HepG2 (cell line): ENCODE measurements at regions not wholly inside any gene's neighbourhood (a gene's known extent, or its start where the extent isn't known, plus 50 kb on each side); places are given as distances from the start of the nearest gene placed in this dataset.

Experiments used
- ATAC-seq: fragments of 200-7000 bp; cut with Tn5 transposase; 3 replicates; pipeline ENCODE4 v1.9.1; 2020; ENCODE audit warnings: mild to moderate bottlenecking, moderate library complexity
- BruUV-seq: library from RNA; stranded (reverse); fragments of 400-500 nt; replicated peaks from 2 replicates; lab custom pipeline; 2021; lab: Mats Ljungman, UMichigan
- CTCF ChIA-PET: fragments of 300-600 bp; formaldehyde crosslinking; extraction: SDS; loops from one replicate; lab custom pipeline; 2021; ENCODE audit warnings: low total read pairs, inconsistent platforms, low intra/inter-chr PET ratio; lab: Yijun Ruan, JAX
- POLR2A ChIA-PET: fragments of 350-600 bp; sonication (Branson Sonifier 250); formaldehyde crosslinking; loops from one replicate; lab custom pipeline; 2020; ENCODE audit warnings: antibody characterized with exemption, inconsistent platforms; lab: Yijun Ruan, JAX
- DNase-seq: peaks from one replicate; pipeline ENCODE4 v3.0.0-alpha.2; 2015; ENCODE audit warnings: low spot score
- FAIRE-seq: peaks from 3 replicates; lab custom pipeline; 2011; peaks lifted over from hg19 to GRCh38; lab: Jason Lieb, UNC
- H2AFZ ChIP-seq: one replicate; pipeline ENCODE4 v1.6.1; 2011; ENCODE audit warnings: low read length, inconsistent platforms
- H3K27ac ChIP-seq: fragments of 300-600 bp; 3 replicates; pipeline ENCODE4 v1.8.0; 2011; ENCODE audit warnings: mixed run types, mild to moderate bottlenecking, mixed read lengths, low read length, inconsistent platforms; ENCODE audit not compliant: insufficient read depth; ENCODE audit errors: extremely low read length
- H3K27me3 ChIP-seq, 2 experiments: fragments of 200-600 bp in 1 of 2; 2 replicates in 1 of 2; 3 replicates in 1 of 2; pipeline versions ENCODE4 v1.6.0 to v1.8.0; 2011; ENCODE audit warnings: low read length in 2 of 2, mild to moderate bottlenecking in 2 of 2, moderate library complexity in 2 of 2, inconsistent platforms in 1 of 2; ENCODE audit not compliant: insufficient read depth in 2 of 2, control insufficient read depth in 1 of 2
- H3K36me3 ChIP-seq, 2 experiments: fragments of 200-600 bp in 1 of 2; replicated peaks in 1 of 2; 2 replicates in 1 of 2; 3 replicates in 1 of 2; pipeline versions ENCODE4 v1.5.1 to v1.8.0; 2011; ENCODE audit warnings: low read length in 2 of 2, inconsistent platforms in 1 of 2; ENCODE audit not compliant: insufficient read depth in 2 of 2, control insufficient read depth in 1 of 2
- H3K4me1 ChIP-seq: 2 replicates; pipeline ENCODE4 v1.5.1; 2012; ENCODE audit warnings: low read length, inconsistent platforms; ENCODE audit not compliant: insufficient read depth
- H3K4me2 ChIP-seq: 2 replicates; pipeline ENCODE4 v1.6.0; 2011; ENCODE audit warnings: low read depth, low read length, inconsistent platforms
- H3K4me3 ChIP-seq, 3 experiments: fragments of 200-600 bp in 1 of 3; sonication (generic), shearing (Covaris generic) in 1 of 3; replicated peaks in 1 of 3; 2 replicates each; pipeline ENCODE4 v1.5.1; 2011 to 2016; ENCODE audit warnings: low read length in 3 of 3, inconsistent platforms in 2 of 3, low read depth in 2 of 3, mild to moderate bottlenecking in 2 of 3, control low read depth in 1 of 3, mixed read lengths in 1 of 3; ENCODE audit not compliant: insufficient read depth in 1 of 3
- H3K79me2 ChIP-seq: one replicate; pipeline ENCODE4 v1.6.1; 2011; ENCODE audit warnings: low read length, inconsistent platforms; ENCODE audit not compliant: insufficient read depth
- H3K9ac ChIP-seq: 2 replicates; pipeline ENCODE4 v1.6.0; 2011; ENCODE audit warnings: mild to moderate bottlenecking, low read depth, low read length, inconsistent platforms; ENCODE audit not compliant: insufficient read depth
- H3K9me3 ChIP-seq: 2 replicates; pipeline ENCODE4 v1.5.1; 2012; ENCODE audit warnings: mild to moderate bottlenecking, low read length
- H4K20me1 ChIP-seq: 2 replicates; pipeline ENCODE4 v1.6.0; 2011; ENCODE audit warnings: inconsistent platforms, mild to moderate bottlenecking, low read length, moderate library complexity; ENCODE audit not compliant: insufficient read depth
- CREB1 ChIP-seq, 2 experiments: fragments of 450-650 bp in 1 of 2; IDR thresholded peaks; 2 replicates each; pipeline ENCODE4 v1.6.1; 2016 to 2017; ENCODE audit warnings: control low read depth in 1 of 2, mild to moderate bottlenecking in 1 of 2, missing compliant biosample characterization in 1 of 2, missing genetic modification characterization in 1 of 2
- FLYWCH1 ChIP-seq: sonication (generic); formaldehyde crosslinking; IDR thresholded peaks from 2 replicates; pipeline ENCODE4 v1.8.1; 2023; ENCODE audit warnings: mild to moderate bottlenecking, missing genetic modification reagents
- FOXJ3 ChIP-seq: sonication (generic); formaldehyde crosslinking; IDR thresholded peaks from 2 replicates; pipeline ENCODE4 v1.4.0; 2020; ENCODE audit warnings: missing genetic modification reagents, mild to moderate bottlenecking, borderline replicate concordance
- IRX3 ChIP-seq: sonication (generic); formaldehyde crosslinking; IDR thresholded peaks from 2 replicates; pipeline ENCODE4 v1.8.1; 2023; ENCODE audit warnings: mild to moderate bottlenecking, low read depth, missing genetic modification reagents, borderline replicate concordance
- in situ Hi-C: cut with HindIII; loops from 2 replicates; pipeline ENCODE4 v1.10.0; 2017; ENCODE audit warnings: low pct_unique_long_range_greater_than_20kb; ENCODE audit not compliant: extremely low pct_ligation_motif_present
- intact Hi-C: fragments of 100-400 bp; cut with micrococcal nuclease; formaldehyde crosslinking; loops from one replicate; pipeline ENCODE4 v1.10.0; 2022; ENCODE audit not compliant: unreplicated experiment
- TF ChIP-seq, protein P1 (sequence below), 2 experiments: sonication (generic) in 1 of 2; formaldehyde crosslinking in 1 of 2; IDR thresholded peaks; 2 replicates each; pipeline versions ENCODE4 v1.4.0 to v1.6.1; 2016 to 2020; ENCODE audit warnings: borderline replicate concordance in 1 of 2, low read depth in 1 of 2, mild to moderate bottlenecking in 1 of 2, missing genetic modification reagents in 1 of 2
- TF ChIP-seq, protein P2 (sequence below): sonication (generic); formaldehyde crosslinking; IDR thresholded peaks from 2 replicates; pipeline ENCODE4 v1.5.0; 2020; ENCODE audit warnings: mild to moderate bottlenecking, missing genetic modification reagents, borderline replicate concordance
- TF ChIP-seq, protein P3 (sequence below): sonication (generic); formaldehyde crosslinking; IDR thresholded peaks from 2 replicates; pipeline ENCODE4 v1.4.0; 2020; ENCODE audit warnings: missing genetic modification reagents

DNA sequence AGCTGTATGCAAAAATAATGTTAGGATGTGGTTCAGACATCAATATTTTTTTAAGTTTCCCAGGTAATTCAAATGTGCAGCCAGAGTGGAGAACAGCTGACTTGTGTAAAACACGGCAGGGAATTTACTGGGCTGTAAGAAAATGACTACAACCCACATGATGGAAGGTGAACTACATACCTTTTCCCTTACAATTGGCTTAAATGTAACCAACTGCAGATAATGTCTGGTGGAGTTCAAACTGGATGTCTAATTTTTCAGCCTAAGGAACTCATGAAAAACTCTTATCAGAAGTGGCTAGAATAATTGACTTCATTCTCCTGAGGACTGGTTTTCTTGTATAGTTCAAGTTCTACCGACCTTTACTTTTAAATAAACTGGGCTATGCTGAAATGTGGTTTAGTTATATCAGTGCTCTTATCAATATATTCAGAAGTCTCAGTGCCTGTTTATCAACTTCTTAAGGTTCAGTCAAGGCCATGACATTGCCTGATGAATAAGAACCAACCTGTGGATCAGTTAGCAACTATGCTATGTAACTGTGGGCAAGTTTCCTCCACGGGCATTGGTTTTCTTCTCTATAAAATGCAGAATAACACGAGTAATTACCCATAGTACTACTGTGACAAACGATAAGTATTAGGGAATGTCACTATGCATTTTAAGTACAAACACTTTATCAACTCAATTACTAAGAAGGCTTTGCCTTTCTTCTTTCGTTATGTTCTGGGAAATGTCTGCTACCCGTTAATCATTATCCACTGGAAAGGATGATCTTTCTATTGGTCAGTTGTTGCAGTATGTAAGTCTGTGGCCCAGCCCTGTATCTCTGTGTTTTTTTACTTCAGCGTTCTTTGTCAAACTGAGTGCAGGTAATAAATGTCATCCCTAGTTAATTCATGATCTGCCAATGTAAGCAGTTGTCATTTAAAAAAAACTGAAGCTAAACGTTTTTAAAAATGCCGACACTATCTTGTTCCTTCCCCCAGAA, 181.6 kb downstream of the PCDH7 start (continued):
- no peak for TF ChIP-seq CREB1 (IDR thresholded peaks at IDR 0.05)
- no peak for TF ChIP-seq CREB1 (CRISPR knock-in tag; IDR thresholded peaks at IDR 0.05)
- TF ChIP-seq, all 625 proteins: peak for 0

DNA sequence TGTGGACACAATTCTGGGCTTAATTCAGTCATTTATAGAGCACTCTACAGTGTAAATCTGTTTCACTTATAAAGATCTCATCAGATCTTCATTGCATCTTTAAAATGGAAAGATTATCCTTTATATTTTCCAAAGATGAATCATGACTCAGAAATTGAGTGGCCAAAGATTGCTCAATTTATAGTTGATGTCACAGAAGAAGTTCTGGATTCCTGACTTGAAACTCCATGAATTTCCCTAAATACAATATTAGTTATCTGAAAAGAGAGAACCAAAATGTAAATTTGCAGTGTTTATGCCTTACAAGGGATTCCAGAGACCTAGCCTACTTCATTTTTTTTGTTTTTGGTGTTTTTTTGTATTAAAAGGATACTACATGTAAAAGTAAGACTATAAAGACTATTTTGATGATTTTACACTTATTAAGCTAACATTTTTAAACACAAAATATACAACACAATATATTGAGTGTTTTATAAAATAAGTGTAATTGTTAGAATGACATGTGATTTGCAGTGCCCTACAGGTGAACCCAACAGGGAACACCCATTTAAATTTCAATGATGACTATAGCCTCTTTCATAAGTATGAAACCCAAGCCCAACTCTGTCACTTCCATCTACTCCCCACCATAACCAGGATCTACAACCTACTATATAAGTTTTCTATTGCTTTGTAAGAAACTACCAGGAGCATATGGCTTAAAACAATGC, 183.5 kb downstream of the PCDH7 start:
- Histone ChIP-seq H3K9ac (no peak overlapping the region), H3K4me1 (no peaks in the 10 kb centered on the region), H3K4me2 (no peak overlapping the region), H3K27me3 (no peaks in the 10 kb centered on the region), H3K4me3 (no peak overlapping the region), H2AFZ (no peak overlapping the region), H3K27ac (no peak overlapping the region), H4K20me1 (no peaks in the 10 kb centered on the region), H3K9me3 (no peaks in the 10 kb centered on the region), H3K36me3 (no peaks in the 10 kb centered on the region), H3K79me2 (no peaks in the 10 kb centered on the region)
- CTCF ChIA-PET = no interaction called here
- BruUV-seq = no TSS peak
- no peak for DNase-seq
- POLR2A ChIA-PET = no interaction called here
- intact Hi-C loops = no loop called here
- no peak for ATAC-seq
- in situ Hi-C loops = no loop called here
- FAIRE-seq = no peak
- TF ChIP-seq, protein P1, sequence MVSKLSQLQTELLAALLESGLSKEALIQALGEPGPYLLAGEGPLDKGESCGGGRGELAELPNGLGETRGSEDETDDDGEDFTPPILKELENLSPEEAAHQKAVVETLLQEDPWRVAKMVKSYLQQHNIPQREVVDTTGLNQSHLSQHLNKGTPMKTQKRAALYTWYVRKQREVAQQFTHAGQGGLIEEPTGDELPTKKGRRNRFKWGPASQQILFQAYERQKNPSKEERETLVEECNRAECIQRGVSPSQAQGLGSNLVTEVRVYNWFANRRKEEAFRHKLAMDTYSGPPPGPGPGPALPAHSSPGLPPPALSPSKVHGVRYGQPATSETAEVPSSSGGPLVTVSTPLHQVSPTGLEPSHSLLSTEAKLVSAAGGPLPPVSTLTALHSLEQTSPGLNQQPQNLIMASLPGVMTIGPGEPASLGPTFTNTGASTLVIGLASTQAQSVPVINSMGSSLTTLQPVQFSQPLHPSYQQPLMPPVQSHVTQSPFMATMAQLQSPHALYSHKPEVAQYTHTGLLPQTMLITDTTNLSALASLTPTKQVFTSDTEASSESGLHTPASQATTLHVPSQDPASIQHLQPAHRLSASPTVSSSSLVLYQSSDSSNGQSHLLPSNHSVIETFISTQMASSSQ (IDR thresholded peaks at IDR 0.05; ENCODE audit: low read depth) = no peak
- TF ChIP-seq, protein P1 (CRISPR knock-in tag; IDR thresholded peaks at IDR 0.05; ENCODE audit: borderline replicate concordance) = no peak
- TF ChIP-seq, protein P2, sequence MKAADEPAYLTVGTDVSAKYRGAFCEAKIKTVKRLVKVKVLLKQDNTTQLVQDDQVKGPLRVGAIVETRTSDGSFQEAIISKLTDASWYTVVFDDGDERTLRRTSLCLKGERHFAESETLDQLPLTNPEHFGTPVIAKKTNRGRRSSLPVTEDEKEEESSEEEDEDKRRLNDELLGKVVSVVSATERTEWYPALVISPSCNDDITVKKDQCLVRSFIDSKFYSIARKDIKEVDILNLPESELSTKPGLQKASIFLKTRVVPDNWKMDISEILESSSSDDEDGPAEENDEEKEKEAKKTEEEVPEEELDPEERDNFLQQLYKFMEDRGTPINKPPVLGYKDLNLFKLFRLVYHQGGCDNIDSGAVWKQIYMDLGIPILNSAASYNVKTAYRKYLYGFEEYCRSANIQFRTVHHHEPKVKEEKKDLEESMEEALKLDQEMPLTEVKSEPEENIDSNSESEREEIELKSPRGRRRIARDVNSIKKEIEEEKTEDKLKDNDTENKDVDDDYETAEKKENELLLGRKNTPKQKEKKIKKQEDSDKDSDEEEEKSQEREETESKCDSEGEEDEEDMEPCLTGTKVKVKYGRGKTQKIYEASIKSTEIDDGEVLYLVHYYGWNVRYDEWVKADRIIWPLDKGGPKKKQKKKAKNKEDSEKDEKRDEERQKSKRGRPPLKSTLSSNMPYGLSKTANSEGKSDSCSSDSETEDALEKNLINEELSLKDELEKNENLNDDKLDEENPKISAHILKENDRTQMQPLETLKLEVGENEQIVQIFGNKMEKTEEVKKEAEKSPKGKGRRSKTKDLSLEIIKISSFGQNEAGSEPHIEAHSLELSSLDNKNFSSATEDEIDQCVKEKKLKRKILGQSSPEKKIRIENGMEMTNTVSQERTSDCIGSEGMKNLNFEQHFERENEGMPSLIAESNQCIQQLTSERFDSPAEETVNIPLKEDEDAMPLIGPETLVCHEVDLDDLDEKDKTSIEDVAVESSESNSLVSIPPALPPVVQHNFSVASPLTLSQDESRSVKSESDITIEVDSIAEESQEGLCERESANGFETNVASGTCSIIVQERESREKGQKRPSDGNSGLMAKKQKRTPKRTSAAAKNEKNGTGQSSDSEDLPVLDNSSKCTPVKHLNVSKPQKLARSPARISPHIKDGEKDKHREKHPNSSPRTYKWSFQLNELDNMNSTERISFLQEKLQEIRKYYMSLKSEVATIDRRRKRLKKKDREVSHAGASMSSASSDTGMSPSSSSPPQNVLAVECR (CRISPR knock-in tag) = no peak
- TF ChIP-seq IRX3 (no peak), FLYWCH1 (CRISPR knock-in tag) (no peak), FOXJ3 (CRISPR knock-in tag) (no peak)
- TF ChIP-seq, protein P3, sequence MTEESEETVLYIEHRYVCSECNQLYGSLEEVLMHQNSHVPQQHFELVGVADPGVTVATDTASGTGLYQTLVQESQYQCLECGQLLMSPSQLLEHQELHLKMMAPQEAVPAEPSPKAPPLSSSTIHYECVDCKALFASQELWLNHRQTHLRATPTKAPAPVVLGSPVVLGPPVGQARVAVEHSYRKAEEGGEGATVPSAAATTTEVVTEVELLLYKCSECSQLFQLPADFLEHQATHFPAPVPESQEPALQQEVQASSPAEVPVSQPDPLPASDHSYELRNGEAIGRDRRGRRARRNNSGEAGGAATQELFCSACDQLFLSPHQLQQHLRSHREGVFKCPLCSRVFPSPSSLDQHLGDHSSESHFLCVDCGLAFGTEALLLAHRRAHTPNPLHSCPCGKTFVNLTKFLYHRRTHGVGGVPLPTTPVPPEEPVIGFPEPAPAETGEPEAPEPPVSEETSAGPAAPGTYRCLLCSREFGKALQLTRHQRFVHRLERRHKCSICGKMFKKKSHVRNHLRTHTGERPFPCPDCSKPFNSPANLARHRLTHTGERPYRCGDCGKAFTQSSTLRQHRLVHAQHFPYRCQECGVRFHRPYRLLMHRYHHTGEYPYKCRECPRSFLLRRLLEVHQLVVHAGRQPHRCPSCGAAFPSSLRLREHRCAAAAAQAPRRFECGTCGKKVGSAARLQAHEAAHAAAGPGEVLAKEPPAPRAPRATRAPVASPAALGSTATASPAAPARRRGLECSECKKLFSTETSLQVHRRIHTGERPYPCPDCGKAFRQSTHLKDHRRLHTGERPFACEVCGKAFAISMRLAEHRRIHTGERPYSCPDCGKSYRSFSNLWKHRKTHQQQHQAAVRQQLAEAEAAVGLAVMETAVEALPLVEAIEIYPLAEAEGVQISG (CRISPR knock-in tag) = no peak
